Fibroblast of lung (primary cell): ENCODE measurements at regions not wholly inside any gene's neighbourhood (a gene's known extent, or its start where the extent isn't known, plus 50 kb on each side); places are given as distances from the start of the nearest gene placed in this dataset.

ENCODE experiments used
- EZH2 ChIP-seq: IDR thresholded peaks from 2 replicates; pipeline ENCODE4 v1.5.1; 2012; ENCODE audit warnings: low read length, control low read depth, mild to moderate bottlenecking; ENCODE audit errors: missing control alignments
- TF ChIP-seq, protein P1 (sequence below), 2 donors: IDR thresholded peaks in 1 of 2; conservative IDR thresholded peaks in 1 of 2; 1 replicate in 1 of 2; 2 replicates in 1 of 2; pipeline ENCODE4 v1.5.1; 2011 to 2012; ENCODE audit warnings: low read length in 2 of 2, control low read depth in 1 of 2, inconsistent platforms in 1 of 2, low read depth in 1 of 2, mild to moderate bottlenecking in 1 of 2

DNA sequence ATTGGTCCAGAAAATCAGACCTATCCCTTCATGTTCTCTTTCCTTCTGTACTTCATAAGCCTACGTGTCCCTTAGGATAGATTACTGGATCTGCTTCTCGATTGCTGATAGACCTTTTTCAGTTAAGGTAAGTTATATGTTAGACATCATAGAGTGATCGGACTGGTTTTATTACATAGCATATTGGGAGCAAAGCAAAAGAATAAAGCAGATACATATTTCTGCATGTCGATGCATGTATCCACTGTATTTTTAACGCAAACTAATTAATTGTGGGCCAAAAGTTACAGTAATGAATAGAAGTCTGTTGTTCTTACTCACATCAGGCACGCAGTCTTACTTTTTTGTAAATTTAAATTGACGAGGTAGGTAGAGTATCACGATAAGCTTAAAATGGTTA is 106.4 kb downstream of the SLIT2 start:
- TF ChIP-seq, protein P1, sequence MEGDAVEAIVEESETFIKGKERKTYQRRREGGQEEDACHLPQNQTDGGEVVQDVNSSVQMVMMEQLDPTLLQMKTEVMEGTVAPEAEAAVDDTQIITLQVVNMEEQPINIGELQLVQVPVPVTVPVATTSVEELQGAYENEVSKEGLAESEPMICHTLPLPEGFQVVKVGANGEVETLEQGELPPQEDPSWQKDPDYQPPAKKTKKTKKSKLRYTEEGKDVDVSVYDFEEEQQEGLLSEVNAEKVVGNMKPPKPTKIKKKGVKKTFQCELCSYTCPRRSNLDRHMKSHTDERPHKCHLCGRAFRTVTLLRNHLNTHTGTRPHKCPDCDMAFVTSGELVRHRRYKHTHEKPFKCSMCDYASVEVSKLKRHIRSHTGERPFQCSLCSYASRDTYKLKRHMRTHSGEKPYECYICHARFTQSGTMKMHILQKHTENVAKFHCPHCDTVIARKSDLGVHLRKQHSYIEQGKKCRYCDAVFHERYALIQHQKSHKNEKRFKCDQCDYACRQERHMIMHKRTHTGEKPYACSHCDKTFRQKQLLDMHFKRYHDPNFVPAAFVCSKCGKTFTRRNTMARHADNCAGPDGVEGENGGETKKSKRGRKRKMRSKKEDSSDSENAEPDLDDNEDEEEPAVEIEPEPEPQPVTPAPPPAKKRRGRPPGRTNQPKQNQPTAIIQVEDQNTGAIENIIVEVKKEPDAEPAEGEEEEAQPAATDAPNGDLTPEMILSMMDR (conservative IDR thresholded peaks at IDR 0.05 in 1 of 2, IDR thresholded peaks at IDR 0.05 in 1 of 2; ENCODE audit: low read depth in 1 of 2, low read length in 2 of 2) = no peak
- no peak for TF ChIP-seq EZH2
